ENCODE measurements at regions not wholly inside any gene's neighbourhood (a gene's known extent, or its start where the extent isn't known, plus 50 kb on each side); places are given as distances from the start of the nearest gene placed in this dataset.
"Not testable (repeated sequence)": the region's sequence is repeated elsewhere in the genome, so short reads cannot be mapped to it uniquely, and the experiment has no call there.

DNA sequence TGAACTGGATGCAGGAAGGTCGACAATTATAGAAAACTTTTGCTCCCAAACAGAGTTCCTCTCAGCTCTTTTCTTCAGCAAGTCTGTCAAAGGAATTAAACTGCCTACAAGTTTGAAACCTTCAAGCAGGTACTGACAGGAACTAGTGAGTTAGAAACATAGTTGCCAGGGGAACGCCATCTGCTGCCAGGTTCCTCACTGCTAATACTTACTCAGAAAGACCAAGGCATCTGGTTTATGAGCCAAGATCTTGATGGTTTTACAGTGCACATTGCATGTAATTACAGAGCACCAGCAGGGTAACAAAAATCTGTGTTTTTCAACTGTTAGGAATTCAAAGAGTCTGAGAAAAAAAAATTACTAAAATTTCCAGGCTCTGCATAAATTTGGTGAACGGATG is 300.0 kb upstream of the NRG3 start:
- no peak for DNase-seq (ENCODE audit: low read depth in 2 of 2)

DNA sequence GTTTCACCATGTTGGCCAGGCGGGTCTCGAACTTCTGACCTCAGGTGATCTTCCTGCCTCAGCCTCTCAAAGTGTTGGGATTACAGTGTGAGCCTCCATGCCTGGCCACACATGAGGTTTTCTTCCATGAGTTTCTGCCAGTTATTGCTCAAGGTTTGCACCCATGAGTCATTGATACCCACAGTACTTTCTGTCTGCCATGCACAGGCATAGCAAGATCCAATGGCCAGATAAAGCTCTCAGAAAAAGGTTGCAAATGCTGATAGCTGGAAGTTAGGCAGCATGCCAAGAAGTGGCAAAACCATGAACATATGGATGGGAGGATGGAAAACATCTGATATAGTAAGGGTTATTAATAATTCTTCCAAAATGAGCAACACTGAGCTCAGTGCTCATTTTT is 298.7 kb upstream of the NRG3 start:
- no peak for DNase-seq (ENCODE audit: low read depth in 2 of 2)

DNA sequence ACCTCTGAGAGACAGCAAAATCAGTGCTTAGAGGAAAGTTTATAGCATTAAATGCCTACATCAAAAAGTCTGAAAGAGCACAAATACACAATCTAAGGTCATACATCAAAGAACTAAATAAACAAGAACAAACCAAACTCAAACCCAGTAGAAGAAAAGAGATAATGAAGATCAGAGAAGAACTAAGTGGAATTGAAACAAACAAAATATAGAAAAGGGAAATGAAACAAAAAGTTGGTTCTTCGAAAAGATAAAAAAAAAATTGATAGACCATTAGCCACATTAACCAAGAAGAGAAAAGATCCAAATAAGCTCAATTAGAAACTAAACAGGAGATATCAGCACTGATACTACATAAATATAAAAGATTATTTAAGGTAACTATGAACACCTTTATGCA is 280.0 kb upstream of the NRG3 start:
- no peak for DNase-seq (ENCODE audit: low read depth in 2 of 2)

DNA sequence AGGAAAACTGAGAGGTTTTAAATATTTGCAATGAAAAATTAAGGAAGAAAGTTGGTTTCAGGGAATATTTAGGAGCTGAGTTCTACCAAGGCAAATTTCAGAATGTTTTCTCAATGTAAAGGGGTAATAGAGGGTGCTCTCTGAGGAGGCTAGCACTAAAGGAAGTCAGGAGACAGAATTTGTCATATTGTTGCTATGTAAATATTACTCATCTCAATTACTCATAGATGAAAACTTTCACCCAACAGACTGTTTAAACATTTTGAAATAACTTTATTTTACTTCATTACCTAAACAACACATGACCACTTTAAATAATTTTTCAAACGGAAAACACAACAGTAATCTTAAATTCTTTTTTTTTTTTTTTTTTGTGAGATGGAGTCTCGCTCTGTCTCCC is 274.8 kb upstream of the NRG3 start:
- DNase-seq (ENCODE audit: low read depth in 2 of 2), result no peak

DNA sequence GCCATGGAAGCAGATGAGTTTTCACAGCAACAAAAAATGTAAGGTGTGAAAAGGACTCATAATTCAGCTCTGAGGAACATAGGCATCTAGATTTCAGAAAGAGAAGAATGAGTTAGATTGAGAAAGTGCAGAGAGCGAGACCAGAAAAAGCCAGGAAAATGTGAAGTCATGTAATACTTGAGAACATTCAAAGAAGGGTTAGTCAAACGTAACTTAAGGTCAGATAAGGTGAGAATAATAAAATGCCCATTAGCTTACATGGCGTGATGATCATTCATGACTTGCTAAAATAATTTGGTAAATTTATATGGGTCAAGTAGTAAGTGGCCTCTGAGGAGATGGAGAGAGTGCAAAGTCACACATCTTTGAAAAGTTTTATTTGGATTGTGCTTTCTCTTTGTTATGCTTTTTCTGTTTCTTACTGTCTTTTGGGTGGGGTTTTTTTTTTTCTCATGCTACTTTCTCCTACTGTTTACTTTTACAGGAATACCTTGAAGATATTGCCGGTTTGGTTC is 271.8 kb upstream of the NRG3 start:
- no peak for DNase-seq (ENCODE audit: low read depth in 2 of 2)

DNA sequence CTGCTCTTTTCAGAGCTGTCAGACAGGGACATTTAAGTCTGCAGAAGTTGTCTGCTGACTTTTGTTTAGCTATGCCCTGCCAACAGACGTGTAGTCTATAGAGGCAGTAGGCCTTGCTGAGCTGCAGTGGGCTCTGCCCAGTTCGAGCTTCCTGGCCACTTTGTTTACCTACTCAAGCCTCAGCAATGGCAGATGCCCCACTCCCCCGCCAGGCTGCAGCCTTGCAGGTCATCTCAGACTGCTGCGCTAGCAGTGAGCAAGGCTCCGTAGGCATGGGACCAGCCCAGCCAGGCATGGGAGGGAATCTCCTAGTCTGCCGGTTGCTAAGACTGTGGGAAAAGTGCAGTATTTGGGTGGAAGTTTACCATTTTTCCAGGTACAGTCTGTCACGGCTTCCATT is 230.5 kb upstream of the NRG3 start:
- not testable (repeated sequence) for DNase-seq (ENCODE audit: low read depth in 2 of 2)

DNA sequence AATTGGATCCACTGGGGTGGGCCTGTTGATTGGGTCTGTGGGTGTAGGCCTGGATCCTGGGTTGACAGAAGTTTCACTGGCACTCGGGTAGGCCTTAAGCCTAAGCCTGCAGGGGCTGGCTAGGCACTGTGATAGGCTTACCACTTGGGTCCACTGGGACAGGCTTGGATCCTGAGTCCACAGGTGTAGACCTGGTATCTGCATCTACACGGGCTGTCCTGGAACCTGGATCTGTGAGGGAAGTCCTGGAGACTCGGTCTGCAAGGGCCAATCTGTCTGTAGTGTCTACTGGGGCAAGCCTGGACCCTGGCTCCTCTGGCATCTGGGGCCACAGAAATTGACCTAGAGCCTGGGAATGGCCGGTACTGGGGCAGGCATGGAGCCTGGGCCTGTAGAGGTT is 219.0 kb upstream of the NRG3 start:
- DNase-seq (ENCODE audit: low read depth in 2 of 2), result no peak

DNA sequence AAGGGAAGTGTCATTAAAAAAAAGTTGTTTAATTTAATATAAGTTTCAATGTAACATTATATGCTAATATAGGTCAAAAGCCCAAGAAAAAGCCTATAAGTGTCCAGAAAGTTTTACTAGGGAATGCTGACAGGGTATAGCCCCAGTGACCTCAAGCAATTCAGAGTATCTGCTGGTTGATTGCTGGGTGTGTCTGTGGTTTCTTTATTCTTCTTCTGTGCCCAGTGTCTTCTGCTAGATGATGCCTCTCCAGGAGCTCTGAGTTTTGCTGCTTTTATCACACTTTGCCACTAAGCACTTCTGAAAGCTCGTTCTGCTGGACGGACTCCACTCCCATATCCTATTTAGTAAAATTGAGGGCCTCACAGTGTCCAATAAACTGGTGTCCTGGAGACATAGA is 212.2 kb upstream of the NRG3 start:
- DNase-seq (ENCODE audit: low read depth in 2 of 2), result no peak

DNA sequence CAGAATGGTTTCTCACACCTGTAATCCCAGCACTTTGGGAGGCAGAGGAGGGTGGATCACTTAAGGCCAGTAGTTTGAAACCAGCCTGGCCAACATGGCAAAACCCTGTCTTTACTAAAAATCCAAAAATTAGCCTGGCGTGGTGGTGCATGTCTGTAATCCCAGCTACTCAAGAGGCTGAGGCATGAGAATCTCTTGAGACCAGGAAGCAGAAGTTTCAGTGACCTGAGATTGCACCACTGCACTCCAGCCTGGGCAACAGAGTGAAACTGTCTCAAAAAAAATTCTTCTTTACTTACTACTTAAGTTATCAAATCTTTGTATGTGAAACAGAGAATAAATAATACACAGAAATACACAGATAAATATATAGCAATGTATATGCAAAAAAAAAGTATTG is 210.2 kb upstream of the NRG3 start:
- not testable (repeated sequence) for DNase-seq (ENCODE audit: low read depth in 2 of 2)

DNA sequence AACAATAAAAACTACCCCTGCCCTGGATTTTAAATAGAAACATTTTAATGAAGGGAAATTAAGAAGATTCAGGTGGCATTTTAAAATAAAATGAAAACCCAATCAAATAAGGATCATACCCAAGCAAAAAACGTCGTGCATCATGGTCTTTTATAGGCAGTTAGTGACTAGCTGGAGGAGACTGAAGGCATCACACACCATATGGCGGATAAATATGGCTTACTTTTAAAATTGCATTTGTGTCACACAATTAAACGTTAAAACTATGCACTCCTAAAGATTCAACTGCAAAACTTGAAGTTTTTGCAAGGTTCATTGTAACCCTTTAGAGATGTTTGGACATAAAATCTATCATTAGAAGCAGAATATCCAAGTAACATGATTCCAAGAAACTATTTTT is 200.1 kb upstream of the NRG3 start:
- DNase-seq (ENCODE audit: low read depth in 2 of 2), result no peak

DNA sequence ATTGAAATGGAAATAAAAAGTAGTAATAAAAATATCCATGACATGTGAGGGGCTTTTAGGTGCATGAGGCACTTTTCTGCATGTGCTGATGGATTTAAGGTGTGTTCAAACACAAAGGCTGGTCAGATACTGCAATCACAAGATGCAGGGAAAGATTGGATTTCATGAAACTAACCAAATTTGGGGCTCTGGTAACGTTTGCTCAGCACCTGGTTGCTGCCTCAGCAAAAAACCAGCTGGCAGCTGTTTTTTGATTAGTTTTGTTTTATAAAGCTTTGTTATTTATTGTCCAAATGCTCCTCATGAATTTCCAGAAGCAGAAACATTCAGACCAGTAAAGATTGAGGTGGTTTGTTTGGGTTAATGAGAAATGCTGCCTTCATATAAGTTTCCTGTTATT is 195.7 kb upstream of the NRG3 start:
- no peak for DNase-seq (ENCODE audit: low read depth in 2 of 2)

DNA sequence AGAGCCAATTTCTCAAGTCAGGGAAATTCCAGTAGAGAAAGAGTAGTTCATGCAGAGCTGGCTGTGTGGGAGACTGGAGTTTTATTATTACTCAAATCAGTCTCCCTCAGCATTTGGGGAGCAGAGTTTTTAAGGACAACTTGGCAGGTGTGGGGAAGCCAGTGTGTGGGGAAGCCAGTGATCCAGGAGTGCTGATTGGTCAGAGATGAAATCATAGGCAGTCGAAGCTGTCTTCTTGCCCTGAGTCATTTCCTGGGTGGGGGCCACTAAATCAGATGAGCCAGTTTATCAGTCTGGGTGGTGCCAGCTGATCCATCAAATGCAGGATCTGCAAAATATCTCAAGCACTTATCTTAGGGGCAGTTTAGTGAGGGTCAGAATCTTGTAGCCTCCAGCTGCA is 194.6 kb upstream of the NRG3 start:
- DNase-seq (ENCODE audit: low read depth in 2 of 2), result no peak

DNA sequence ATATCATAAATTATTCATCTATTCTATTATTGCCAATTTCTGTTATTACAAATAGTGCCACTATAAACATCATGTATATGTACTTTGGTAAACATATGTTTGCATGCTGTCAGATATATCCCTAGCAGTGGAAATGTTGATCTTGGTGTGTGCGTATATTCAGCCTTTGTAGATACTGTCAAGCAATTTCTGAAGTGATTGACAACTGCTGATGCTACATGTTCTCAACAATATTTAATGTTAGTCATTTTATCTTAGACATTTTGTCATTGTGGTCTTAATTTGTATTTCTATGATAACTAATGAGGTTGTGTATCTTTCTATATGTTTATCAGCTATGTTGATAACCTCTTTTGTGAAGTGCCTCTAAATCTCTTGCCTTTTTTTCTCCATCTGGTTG is 186.5 kb upstream of the NRG3 start:
- no peak for DNase-seq (ENCODE audit: low read depth in 2 of 2)

DNA sequence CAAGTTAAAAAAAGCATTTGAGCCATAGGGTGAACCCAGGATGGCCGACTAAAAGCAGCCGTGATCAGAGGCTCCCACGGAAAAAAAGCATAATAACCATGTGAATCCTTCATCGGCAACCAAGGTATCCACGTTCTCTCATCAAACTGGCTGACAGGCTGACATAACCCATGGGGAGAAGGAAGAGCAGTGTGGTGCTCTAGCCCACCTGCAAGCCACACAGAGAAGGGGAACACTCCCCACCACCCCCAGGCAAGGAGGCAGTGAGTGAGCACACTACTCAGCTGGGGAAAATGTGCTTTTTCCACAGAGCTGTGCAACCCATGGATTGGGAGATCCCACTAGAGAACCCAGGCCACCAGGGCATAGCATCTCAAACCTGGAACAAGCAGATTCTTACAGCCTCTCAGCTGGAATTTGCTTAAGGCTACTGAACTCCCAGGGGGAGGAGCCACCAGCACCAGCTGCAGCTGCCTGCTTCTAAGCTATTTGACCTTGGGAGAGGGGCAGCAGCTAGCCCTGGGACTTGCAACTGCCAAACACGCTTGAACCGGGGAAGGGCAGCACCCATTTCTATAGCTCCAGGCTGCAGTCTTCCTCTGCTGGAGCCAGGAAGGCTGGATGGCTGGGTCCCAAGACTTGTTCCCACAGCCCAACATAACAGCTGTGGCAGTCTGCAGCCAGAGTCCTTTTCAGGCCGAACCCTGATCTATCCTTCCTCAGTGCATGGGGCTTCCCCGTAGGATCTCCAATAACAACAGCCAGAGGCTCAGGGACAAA is 178.2 kb upstream of the NRG3 start:
- DNase-seq (ENCODE audit: low read depth in 2 of 2), result no peak

DNA sequence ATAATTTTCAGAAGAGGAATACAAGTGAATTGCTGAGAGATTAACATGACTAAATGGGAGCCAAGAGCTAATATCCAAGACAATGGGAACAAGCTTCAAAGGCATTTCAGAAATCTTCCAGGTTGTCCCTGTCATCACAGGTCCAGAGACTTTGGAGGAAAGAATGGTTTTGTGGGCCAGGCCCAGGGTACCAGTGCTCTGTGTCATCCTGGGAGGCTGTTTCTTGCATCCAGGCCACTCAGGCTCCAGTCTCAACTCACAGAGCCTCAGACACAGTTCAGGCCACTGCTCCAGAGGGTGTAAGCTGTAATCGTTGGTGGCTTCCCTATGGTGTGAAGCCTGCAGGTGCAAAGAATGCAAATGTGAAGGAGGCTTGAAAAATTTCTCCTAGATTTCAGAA is 170.4 kb upstream of the NRG3 start:
- no peak for DNase-seq (ENCODE audit: low read depth in 2 of 2)

DNA sequence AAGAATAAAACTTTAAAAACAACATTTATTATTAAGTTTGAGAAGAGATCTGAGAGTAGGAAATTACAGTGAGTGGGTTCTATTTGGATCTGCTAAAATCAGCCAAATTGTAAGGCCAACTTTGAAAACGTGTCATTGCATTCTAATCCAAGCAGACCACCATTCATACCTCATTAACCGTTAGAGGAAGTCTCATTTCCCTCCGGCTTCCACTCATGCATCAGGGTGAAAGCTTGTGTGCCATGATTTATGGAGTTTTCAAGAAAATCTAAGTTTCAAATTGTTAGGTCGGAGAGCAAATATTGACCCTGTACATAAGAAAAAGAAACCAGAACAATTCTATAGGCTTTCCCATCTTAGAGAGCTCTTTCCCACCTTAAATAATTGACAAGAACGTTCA is 166.6 kb upstream of the NRG3 start:
- no peak for DNase-seq (ENCODE audit: low read depth in 2 of 2)

DNA sequence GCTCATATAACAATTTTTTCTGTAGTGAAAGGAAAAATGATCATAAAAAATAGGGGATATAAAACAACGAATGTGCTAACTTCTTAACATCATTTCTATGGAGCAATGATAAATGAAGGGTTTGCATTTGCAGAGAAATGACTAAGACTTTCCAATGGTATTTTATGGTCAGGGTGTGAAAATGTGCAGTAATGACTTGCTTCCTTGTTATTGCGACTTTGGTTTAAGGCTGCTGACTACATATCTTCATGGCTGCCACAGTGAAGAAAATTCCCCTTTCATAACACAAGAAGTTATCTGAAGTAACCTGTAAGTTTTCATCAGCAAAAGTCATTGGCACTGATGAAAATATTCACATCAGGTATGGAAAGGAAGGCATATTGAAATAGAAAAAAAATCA is 166.1 kb upstream of the NRG3 start:
- no peak for DNase-seq (ENCODE audit: low read depth in 2 of 2)

DNA sequence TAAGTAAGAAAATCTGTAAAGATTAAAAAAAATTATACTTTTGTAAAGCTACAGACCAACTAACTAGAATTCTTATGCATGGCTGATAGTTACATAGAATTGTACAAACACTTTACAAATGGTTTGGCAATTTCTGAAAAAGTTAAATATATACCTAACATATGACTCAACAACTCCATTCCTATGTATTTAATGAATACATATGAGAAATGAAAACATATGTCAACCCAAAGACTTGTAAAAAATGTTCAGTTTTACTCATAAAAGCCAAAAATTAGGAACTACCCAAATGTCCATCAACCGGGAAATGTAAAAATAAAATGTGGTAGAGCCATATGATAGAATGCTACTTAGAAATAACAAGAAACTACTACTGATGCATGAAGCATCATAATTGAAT is 152.6 kb upstream of the NRG3 start:
- DNase-seq (ENCODE audit: low read depth in 2 of 2), result no peak

DNA sequence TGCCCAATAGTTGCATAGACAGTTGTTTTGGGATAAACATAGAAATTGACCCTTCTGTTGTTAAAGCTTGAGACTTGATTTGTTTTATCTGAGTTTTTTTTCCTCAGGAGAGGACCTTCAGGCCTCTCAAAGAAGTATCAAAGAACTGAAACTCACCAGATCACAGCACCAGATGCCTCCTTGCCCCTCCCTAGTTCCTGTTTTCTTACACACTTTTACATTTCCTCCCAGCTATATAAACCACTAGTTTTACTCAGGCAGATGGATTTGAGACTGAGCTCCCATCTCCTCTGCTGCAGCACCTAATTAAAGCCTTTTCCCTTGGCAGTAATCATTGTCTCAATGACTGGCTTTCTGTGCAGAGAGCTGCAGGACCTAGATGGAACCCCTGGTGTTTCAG is 150.6 kb upstream of the NRG3 start:
- DNase-seq (ENCODE audit: low read depth in 2 of 2), result no peak

DNA sequence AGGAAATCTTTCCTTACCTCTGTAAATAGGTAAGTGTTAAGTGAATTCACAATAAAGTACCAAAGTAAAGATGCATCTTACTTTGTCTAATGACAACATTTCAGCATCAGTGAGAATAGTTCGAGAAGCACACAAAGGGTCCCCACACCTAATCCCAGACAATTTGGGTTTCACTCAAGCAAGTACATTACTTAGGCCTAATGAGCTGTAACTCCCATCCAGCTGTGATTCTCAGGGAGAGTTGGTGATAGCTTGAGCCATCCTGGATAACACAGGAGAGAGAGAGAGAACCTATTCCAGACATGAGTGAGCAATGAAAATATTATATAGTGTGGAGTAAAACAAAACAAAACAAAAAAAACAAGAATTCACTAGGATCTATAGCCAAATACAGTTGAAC is 149.1 kb upstream of the NRG3 start:
- no peak for DNase-seq (ENCODE audit: low read depth in 2 of 2)

DNA sequence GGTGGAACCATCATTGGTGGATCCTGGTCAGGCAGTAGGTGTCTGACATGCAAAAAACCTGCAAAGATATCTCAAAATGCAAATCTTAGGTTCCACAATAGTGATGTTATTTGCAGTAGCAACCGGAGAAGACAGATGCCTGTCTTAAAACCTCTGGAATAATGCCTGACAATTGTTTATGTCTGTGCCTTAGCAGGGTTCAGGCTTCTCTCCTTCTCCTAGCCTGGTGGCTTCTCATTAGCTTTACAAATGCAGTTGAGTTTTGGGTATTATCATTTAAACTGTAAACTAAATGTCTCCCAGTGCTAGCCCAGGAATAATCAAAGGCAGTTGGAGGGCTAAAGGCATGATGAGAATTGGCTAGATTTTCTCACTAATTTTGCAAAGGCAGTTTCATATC is 146.3 kb upstream of the NRG3 start:
- DNase-seq (ENCODE audit: low read depth in 2 of 2), result no peak

DNA sequence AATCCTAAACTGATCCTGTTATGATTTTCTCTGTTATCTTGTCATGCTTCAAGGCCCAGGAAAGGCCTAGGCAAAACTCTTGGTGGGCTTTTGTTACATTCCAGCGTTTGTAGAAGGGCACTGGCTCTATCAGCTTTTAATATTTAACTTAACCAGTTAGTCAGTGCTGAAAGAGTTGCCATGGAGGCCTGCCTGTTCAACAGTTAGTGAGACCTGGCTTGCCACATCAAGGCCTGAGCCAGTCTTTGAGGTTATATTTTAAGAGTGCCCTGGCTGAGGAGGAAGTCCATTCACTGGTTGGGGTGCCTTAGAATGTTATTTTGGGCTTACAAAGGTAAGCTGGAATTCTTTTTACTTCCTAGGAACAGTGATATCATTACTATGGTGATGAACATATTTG is 144.1 kb upstream of the NRG3 start:
- no peak for DNase-seq (ENCODE audit: low read depth in 2 of 2)

DNA sequence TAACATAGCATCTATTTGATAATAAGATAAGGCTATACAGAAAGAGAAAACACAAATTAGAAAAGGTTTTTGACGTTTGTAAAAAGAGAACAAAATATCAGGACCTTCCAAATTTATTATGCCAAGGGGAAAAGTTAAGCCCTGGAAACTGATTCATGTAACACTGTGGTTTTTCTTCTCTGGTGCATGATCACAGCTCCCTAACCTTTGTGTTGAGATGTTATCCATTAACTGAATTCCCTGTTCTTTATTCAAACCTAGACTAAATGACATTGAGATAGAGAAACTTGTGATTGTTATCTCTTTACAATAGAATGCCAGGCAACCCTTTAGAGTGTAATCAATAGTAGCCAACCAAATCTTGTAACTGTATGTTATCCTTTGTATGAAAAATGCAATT is 141.5 kb upstream of the NRG3 start:
- DNase-seq (ENCODE audit: low read depth in 2 of 2), result no peak

DNA sequence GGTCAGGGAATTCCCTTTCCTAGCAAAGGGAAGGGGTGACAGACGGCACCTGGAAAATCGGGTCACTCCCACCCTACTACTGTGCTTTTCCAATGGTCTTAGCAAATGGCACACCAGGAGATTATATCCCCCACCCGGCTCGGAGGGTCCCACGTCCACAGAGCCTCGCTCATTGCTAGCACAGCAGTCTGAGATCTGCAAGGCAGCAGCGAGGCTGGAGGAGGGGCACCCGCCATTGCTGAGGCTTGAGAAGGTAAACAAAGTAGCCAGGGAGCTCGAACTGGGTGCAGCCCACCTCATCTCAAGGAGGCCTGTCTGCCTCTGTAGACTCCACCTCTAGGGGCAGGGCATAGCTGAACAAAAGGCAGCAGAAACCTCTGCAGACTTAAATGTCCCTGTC is 139.8 kb upstream of the NRG3 start:
- DNase-seq (ENCODE audit: low read depth in 2 of 2), result not testable (repeated sequence)
